HepG2 (cell line): ENCODE measurements at regions not wholly inside any gene's neighbourhood (a gene's known extent, or its start where the extent isn't known, plus 50 kb on each side); places are given as distances from the start of the nearest gene placed in this dataset.

Experiments
- ATAC-seq: fragments of 200-7000 bp; cut with Tn5 transposase; 3 replicates; pipeline ENCODE4 v1.9.1; 2020; ENCODE audit warnings: mild to moderate bottlenecking, moderate library complexity
- BruUV-seq: library from RNA; stranded (reverse); fragments of 400-500 nt; replicated peaks from 2 replicates; lab custom pipeline; 2021; lab: Mats Ljungman, UMichigan
- CTCF ChIA-PET: fragments of 300-600 bp; formaldehyde crosslinking; extraction: SDS; loops from one replicate; lab custom pipeline; 2021; ENCODE audit warnings: low total read pairs, inconsistent platforms, low intra/inter-chr PET ratio; lab: Yijun Ruan, JAX
- POLR2A ChIA-PET: fragments of 350-600 bp; sonication (Branson Sonifier 250); formaldehyde crosslinking; loops from one replicate; lab custom pipeline; 2020; ENCODE audit warnings: antibody characterized with exemption, inconsistent platforms; lab: Yijun Ruan, JAX
- DNase-seq: peaks from one replicate; pipeline ENCODE4 v3.0.0-alpha.2; 2015; ENCODE audit warnings: low spot score
- FAIRE-seq: peaks from 3 replicates; lab custom pipeline; 2011; peaks lifted over from hg19 to GRCh38; lab: Jason Lieb, UNC
- H2AFZ ChIP-seq: one replicate; pipeline ENCODE4 v1.6.1; 2011; ENCODE audit warnings: low read length, inconsistent platforms
- H3K27ac ChIP-seq: fragments of 300-600 bp; 3 replicates; pipeline ENCODE4 v1.8.0; 2011; ENCODE audit warnings: mixed run types, mild to moderate bottlenecking, mixed read lengths, low read length, inconsistent platforms; ENCODE audit not compliant: insufficient read depth; ENCODE audit errors: extremely low read length
- H3K27me3 ChIP-seq, 2 experiments: fragments of 200-600 bp in 1 of 2; 2 replicates in 1 of 2; 3 replicates in 1 of 2; pipeline versions ENCODE4 v1.6.0 to v1.8.0; 2011; ENCODE audit warnings: low read length in 2 of 2, mild to moderate bottlenecking in 2 of 2, moderate library complexity in 2 of 2, inconsistent platforms in 1 of 2; ENCODE audit not compliant: insufficient read depth in 2 of 2, control insufficient read depth in 1 of 2
- H3K36me3 ChIP-seq, 2 experiments: fragments of 200-600 bp in 1 of 2; replicated peaks in 1 of 2; 2 replicates in 1 of 2; 3 replicates in 1 of 2; pipeline versions ENCODE4 v1.5.1 to v1.8.0; 2011; ENCODE audit warnings: low read length in 2 of 2, inconsistent platforms in 1 of 2; ENCODE audit not compliant: insufficient read depth in 2 of 2, control insufficient read depth in 1 of 2
- H3K4me1 ChIP-seq: 2 replicates; pipeline ENCODE4 v1.5.1; 2012; ENCODE audit warnings: low read length, inconsistent platforms; ENCODE audit not compliant: insufficient read depth
- H3K4me2 ChIP-seq: 2 replicates; pipeline ENCODE4 v1.6.0; 2011; ENCODE audit warnings: low read depth, low read length, inconsistent platforms
- H3K4me3 ChIP-seq, 3 experiments: fragments of 200-600 bp in 1 of 3; sonication (generic), shearing (Covaris generic) in 1 of 3; replicated peaks in 1 of 3; 2 replicates each; pipeline ENCODE4 v1.5.1; 2011 to 2016; ENCODE audit warnings: low read length in 3 of 3, inconsistent platforms in 2 of 3, low read depth in 2 of 3, mild to moderate bottlenecking in 2 of 3, control low read depth in 1 of 3, mixed read lengths in 1 of 3; ENCODE audit not compliant: insufficient read depth in 1 of 3
- H3K79me2 ChIP-seq: one replicate; pipeline ENCODE4 v1.6.1; 2011; ENCODE audit warnings: low read length, inconsistent platforms; ENCODE audit not compliant: insufficient read depth
- H3K9ac ChIP-seq: 2 replicates; pipeline ENCODE4 v1.6.0; 2011; ENCODE audit warnings: mild to moderate bottlenecking, low read depth, low read length, inconsistent platforms; ENCODE audit not compliant: insufficient read depth
- H3K9me3 ChIP-seq: 2 replicates; pipeline ENCODE4 v1.5.1; 2012; ENCODE audit warnings: mild to moderate bottlenecking, low read length
- H4K20me1 ChIP-seq: 2 replicates; pipeline ENCODE4 v1.6.0; 2011; ENCODE audit warnings: inconsistent platforms, mild to moderate bottlenecking, low read length, moderate library complexity; ENCODE audit not compliant: insufficient read depth
- ARHGAP35 ChIP-seq: sonication (generic); formaldehyde crosslinking; IDR thresholded peaks from 2 replicates; pipeline ENCODE4 v1.9.0; 2022; ENCODE audit warnings: mild to moderate bottlenecking, inconsistent platforms, moderate library complexity, missing genetic modification reagents, borderline replicate concordance
- ATF7-NPFF ChIP-seq: sonication (generic); formaldehyde crosslinking; IDR thresholded peaks from 2 replicates; pipeline ENCODE4 v1.8.1; 2023; ENCODE audit warnings: mild to moderate bottlenecking, low read depth, missing genetic modification reagents, moderate library complexity
- BATF2 ChIP-seq: sonication (generic); formaldehyde crosslinking; IDR thresholded peaks from 2 replicates; pipeline ENCODE4 v1.8.0; 2022; ENCODE audit warnings: mild to moderate bottlenecking, missing genetic modification reagents, moderate library complexity
- HES4 ChIP-seq: sonication (generic); formaldehyde crosslinking; IDR thresholded peaks from 2 replicates; pipeline ENCODE4 v1.9.0; 2021; ENCODE audit warnings: mild to moderate bottlenecking, missing genetic modification reagents, borderline replicate concordance
- SALL1 ChIP-seq: sonication (generic); formaldehyde crosslinking; IDR thresholded peaks from 2 replicates; pipeline ENCODE4 v1.8.0; 2022; ENCODE audit warnings: mild to moderate bottlenecking, missing genetic modification reagents
- WGBS: methylation state at CpG from one replicate; pipeline ENCODE4 v1.1.6; 2017; ENCODE audit warnings: low lambda C conversion rate; 5-methylcytosine and 5-hydroxymethylcytosine counted together
- in situ Hi-C: cut with HindIII; loops from 2 replicates; pipeline ENCODE4 v1.10.0; 2017; ENCODE audit warnings: low pct_unique_long_range_greater_than_20kb; ENCODE audit not compliant: extremely low pct_ligation_motif_present
- intact Hi-C: fragments of 100-400 bp; cut with micrococcal nuclease; formaldehyde crosslinking; loops from one replicate; pipeline ENCODE4 v1.10.0; 2022; ENCODE audit not compliant: unreplicated experiment
- TF ChIP-seq, protein P1 (sequence below): sonication (generic); formaldehyde crosslinking; IDR thresholded peaks from 2 replicates; pipeline ENCODE4 v1.8.0; 2023; ENCODE audit warnings: mild to moderate bottlenecking, missing genetic modification reagents
- TF ChIP-seq, protein P2 (sequence below): sonication (generic); formaldehyde crosslinking; IDR thresholded peaks from 2 replicates; pipeline ENCODE4 v1.5.1; 2020; ENCODE audit warnings: missing genetic modification reagents, mild to moderate bottlenecking, borderline replicate concordance

- 0% methylated on average over 1 of the region's 1 CpG for WGBS
- H3K4me2 ChIP-seq: no peak overlapping the region
- no peak overlapping the region for H3K9ac ChIP-seq
- H3K79me2 ChIP-seq: no peaks in the 10 kb centered on the region
- H3K27me3 ChIP-seq: no peaks in the 10 kb centered on the region
- ATAC-seq: no peak
- ChIA-PET POLR2A (no interaction called here), CTCF (no interaction called here)
- no peak for DNase-seq
- in situ Hi-C loops: no loop called here
- FAIRE-seq: no peak
- no TSS peak for BruUV-seq
- H3K9me3 ChIP-seq: peaks cover 58% of the 10 kb centered on the region
- H3K36me3 ChIP-seq: no peaks in the 10 kb centered on the region
- no peak overlapping the region for H3K27ac ChIP-seq
- no peaks in the 10 kb centered on the region for H4K20me1 ChIP-seq
- H3K4me3 ChIP-seq: no peak overlapping the region
- intact Hi-C loops: no loop called here
- H2AFZ ChIP-seq: no peak overlapping the region
- TF ChIP-seq, protein P1, sequence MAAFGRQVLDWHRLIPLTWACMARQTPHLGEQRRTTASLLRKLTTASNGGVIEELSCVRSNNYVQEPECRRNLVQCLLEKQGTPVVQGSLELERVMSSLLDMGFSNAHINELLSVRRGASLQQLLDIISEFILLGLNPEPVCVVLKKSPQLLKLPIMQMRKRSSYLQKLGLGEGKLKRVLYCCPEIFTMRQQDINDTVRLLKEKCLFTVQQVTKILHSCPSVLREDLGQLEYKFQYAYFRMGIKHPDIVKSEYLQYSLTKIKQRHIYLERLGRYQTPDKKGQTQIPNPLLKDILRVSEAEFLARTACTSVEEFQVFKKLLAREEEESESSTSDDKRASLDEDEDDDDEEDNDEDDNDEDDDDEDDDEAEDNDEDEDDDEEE (CRISPR knock-in tag): no peak
- TF ChIP-seq BATF2 (CRISPR knock-in tag) (no peak), HES4 (CRISPR knock-in tag) (no peak), ATF7-NPFF (no peak), ARHGAP35 (CRISPR knock-in tag) (no peak)
- TF ChIP-seq, protein P2, sequence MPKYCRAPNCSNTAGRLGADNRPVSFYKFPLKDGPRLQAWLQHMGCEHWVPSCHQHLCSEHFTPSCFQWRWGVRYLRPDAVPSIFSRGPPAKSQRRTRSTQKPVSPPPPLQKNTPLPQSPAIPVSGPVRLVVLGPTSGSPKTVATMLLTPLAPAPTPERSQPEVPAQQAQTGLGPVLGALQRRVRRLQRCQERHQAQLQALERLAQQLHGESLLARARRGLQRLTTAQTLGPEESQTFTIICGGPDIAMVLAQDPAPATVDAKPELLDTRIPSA (CRISPR knock-in tag): no peak
- H3K4me1 ChIP-seq: no peaks in the 10 kb centered on the region
These were observed 1018.5 kb downstream of the ADGRL2 start for GRCh38 chr1:82819234-82819633.

DNA sequence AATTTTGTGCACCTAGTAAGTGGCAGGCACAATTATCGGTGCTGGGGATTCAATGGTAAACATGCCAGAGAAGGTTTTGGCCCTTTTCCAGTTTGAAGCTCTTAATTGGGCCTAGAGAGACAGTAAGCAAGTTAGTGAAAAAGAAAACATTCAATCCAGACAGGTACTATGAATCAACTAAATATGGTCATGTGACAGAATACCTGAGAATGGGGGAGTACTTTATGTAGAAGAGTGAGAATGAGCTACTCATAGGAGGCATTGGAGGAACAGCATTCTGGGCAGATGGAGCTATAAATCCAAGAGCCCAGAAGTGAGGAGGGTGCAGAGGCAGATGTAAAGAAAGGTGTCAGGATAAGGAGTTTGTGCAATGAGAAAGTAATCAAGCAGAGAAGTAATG, 1017.9 kb downstream of the ADGRL2 start:
- ChIA-PET POLR2A (no interaction called here), CTCF (no interaction called here)
- no peak overlapping the region for H3K4me2 ChIP-seq
- 0% methylated on average over 1 of the region's 1 CpG for WGBS
- no peak for TF ChIP-seq SALL1 (CRISPR knock-in tag)
- H3K27me3 ChIP-seq: no peaks in the 10 kb centered on the region
- intact Hi-C loops: no loop called here
- no peaks in the 10 kb centered on the region for H3K4me1 ChIP-seq
- no peak overlapping the region for H3K4me3 ChIP-seq
- no peak overlapping the region for H3K27ac ChIP-seq
- no peak overlapping the region for H3K9ac ChIP-seq
- no peak overlapping the region for H2AFZ ChIP-seq
- no peak for ATAC-seq
- no peaks in the 10 kb centered on the region for H3K79me2 ChIP-seq
- DNase-seq: no peak
- no peak for FAIRE-seq
- H4K20me1 ChIP-seq: no peaks in the 10 kb centered on the region
- BruUV-seq: no TSS peak
- H3K9me3 ChIP-seq: peaks cover 58% of the 10 kb centered on the region
- no peaks in the 10 kb centered on the region for H3K36me3 ChIP-seq
- in situ Hi-C loops: no loop called here
